IMR-90 (cell line): ENCODE measurements at regions not wholly inside any gene's neighbourhood (a gene's known extent, or its start where the extent isn't known, plus 50 kb on each side); places are given as distances from the start of the nearest gene placed in this dataset.

ENCODE experiments used
- MXI1 ChIP-seq: IDR thresholded peaks from 2 replicates; pipeline ENCODE4 v1.6.1; 2012; ENCODE audit warnings: low read depth, mild to moderate bottlenecking, low read length, moderate library complexity, borderline replicate concordance
- NFE2L2 ChIP-seq: fragments of 150-350 bp; IDR thresholded peaks from 2 replicates; pipeline ENCODE4 v1.6.1; 2016; ENCODE audit warnings: low read depth, mild to moderate bottlenecking, low read length
- POLR2A ChIP-seq: IDR thresholded peaks from 2 replicates; pipeline ENCODE4 v1.6.1; 2012; ENCODE audit warnings: mild to moderate bottlenecking, low read depth, low read length
- TF ChIP-seq, protein P1 (sequence below): conservative IDR thresholded peaks from 2 replicates; pipeline ENCODE4 v1.5.1; 2012; ENCODE audit warnings: mild to moderate bottlenecking, low read depth, low read length, improper control_type of control experiment

DNA sequence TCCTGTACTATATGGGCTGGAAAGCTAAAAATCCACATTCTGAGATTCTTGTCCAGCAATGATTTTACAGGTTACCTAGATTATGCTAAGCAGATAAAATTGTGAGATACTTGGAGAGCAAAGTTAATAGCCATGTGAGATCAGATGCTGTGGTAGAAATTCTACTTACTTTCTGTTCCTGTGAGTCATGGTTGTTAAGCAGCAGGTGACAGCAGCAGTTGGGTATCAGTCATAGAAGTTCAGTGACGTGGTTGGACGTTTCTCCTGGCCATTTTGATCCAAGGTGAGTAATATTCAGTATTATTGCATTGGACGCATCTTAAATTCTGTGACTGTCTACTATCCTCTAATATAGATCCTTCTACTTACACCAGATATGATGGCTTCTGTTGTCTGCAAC, 524.5 kb downstream of the TMEM38B start:
- no peak for TF ChIP-seq MXI1
- no peak for TF ChIP-seq POLR2A
- TF ChIP-seq, protein P1, sequence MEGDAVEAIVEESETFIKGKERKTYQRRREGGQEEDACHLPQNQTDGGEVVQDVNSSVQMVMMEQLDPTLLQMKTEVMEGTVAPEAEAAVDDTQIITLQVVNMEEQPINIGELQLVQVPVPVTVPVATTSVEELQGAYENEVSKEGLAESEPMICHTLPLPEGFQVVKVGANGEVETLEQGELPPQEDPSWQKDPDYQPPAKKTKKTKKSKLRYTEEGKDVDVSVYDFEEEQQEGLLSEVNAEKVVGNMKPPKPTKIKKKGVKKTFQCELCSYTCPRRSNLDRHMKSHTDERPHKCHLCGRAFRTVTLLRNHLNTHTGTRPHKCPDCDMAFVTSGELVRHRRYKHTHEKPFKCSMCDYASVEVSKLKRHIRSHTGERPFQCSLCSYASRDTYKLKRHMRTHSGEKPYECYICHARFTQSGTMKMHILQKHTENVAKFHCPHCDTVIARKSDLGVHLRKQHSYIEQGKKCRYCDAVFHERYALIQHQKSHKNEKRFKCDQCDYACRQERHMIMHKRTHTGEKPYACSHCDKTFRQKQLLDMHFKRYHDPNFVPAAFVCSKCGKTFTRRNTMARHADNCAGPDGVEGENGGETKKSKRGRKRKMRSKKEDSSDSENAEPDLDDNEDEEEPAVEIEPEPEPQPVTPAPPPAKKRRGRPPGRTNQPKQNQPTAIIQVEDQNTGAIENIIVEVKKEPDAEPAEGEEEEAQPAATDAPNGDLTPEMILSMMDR, result no peak
- no peak for TF ChIP-seq NFE2L2
